ENCODE measurements at regions not wholly inside any gene's neighbourhood (a gene's known extent, or its start where the extent isn't known, plus 50 kb on each side); places are given as distances from the start of the nearest gene placed in this dataset.
"Not testable (repeated sequence)": the region's sequence is repeated elsewhere in the genome, so short reads cannot be mapped to it uniquely, and the experiment has no call there.

DNA sequence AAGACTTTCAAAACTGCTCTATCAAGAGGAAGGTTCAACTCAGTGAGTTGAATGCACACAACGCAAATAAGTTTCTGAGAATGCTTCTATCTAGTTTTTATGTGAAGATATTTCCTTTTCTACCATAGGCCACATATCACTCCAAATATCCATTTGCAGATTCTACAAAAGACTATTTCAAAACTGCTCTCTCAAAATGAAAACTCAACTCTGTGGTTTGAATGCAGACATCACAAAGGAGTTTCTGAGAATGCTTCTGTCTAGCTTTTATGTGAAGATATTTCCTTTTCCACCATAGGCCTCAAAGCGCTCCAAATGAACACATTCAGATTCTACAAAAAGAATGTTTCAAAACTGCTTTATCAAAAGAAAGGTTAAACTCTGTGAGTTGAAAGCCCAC is 1093.1 kb upstream of the DEFB115 start:
- DNase-seq: not testable (repeated sequence)

DNA sequence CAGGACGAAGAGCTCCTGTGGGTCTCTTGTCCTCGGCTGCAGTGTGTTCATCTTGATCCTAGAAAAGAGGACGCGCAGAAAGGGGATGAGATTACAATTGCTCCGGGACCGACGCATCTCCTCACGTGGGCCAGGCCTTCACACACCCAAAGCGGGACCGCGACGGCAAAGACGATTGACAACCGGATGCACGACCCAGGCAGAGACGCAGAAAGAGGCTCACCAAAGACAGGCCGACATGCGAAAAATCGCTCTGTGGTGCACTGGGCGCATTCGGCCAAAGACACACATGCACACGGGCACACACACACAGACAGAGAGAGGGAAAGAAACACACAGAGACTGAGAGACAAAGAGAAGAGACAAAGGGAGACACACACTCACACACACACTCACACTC is 1089.9 kb upstream of the DEFB115 start:
- no peak for DNase-seq

DNA sequence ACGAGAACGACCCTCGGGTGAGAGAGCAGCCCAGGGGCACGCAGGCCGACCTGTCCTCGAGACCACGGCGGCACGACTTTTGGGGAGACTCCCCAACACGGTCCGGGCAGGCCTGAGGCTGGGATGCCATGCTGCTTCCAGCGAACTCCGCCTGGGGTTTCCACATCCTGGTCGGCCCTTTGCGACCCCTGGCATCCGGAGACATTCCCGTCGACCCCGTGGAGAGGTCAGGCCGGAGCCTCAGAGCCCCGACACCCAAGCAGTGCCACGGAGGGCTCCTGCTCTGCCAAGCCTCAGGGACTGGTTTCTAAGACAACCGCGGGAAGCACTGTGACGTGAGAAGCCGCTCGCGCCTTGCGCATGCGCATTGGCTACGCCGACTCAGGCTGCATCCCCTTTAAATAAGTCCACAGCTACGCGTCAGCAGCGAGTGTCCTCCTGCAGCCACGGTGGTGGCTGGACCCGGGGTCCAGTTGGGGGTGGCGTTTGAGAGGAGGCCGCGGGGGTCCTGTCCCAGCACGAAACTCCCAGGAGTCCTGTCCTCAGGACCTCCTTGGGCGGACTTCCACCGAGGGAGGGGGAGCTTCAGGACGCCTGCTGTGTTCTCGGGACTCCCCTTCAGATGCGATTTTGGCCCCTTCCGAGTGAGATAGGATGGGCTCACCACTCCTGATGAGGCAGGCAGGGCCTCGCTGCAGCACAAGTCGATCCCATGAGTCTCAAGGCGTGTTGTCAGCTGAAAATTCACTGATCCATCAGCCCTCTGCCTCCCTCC is 1089.3 kb upstream of the DEFB115 start:
- no peak for DNase-seq

DNA sequence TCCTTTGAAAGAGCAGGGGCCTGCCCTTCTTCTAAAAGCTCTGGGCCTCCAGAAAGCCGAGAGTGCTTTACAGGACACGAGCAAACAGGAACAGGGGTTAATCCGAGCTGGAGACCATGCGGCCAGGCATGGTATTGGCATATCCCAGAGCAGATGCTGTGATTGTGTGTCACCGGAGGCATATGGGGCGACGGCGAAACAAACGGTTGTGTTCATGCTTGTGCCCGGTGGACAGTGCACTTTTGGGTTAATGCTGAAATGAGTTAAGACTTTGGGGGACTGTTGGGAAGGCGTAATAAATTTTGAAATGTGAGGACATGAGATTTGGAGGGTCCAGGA is 1088.7 kb upstream of the DEFB115 start:
- DNase-seq: no peak

DNA sequence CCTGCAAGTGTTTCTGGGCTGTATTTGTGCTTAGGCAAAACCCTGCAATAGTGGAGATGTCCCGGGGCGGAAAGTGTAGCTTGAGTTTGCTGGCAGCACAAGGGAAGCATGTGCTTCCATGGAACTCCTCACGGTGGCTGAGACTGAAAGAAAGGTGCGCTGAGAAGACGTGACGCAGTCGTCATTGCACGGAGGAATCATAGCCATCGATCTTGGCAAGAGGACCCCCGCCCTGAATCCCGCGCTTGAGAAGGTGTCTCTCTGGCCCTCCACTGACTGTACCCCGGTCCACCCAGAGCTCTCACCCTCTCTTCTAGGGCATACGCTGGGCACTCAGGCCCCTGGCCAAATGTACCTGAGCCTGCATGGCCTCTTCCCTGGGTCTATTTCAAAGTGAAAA is 1081.8 kb upstream of the DEFB115 start:
- DNase-seq: no peak

DNA sequence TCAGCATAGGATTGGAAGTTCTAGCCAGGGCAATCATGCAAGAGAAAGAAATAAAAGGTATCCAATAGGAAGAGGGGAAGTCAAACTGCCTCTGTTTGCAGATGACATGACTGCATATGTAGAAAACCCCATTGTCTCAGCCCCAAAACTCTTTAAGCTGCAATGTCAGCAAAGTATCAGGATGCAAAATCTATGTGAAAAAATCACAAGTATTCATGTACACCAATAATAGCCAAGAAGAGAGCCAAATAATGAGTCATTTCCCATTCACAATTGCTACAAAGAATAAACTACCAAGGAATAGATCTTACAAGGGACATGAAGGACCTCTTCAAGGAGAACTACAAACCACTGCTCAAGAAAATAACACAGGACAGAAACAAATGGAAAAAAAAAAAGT is 1074.3 kb upstream of the DEFB115 start:
- not testable (repeated sequence) for DNase-seq

DNA sequence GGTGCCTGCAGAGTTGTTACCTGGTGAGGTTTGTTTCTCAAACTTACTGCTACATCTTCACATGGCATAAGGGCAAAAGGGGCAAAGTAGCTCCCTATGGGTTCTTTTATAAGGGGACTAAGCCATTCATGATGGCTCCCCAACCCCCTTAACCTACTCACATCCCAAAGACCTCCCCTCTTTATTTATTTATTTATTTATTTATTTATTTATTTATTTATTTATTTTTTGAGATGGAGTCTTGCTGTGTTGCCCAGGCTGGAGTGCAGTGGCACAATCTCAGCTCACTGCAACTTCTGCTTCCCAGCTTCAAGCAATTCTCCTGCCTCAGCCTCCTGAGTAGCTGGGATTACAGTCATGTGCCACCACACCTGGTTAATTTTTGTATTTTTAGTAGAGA is 1065.7 kb upstream of the DEFB115 start:
- not testable (repeated sequence) for DNase-seq

DNA sequence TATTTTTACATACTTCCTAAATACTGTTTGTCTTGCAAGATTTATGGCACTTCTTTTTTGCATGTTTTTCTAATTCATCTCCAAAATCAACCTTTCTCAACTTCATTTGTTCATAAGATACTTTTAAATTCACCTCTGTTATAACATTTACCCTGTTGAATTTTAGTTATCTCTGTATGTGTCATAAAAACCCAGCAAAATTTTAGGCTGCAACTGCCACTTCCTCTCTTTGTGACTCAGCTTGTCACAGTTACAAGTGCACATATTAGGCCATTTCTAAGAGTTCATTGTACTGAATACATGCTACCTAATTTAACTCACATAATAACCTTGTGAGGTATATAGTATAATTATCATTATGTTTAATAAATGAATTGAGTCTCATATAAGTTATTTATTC is 1023.0 kb upstream of the DEFB115 start:
- DNase-seq: not testable (repeated sequence)

DNA sequence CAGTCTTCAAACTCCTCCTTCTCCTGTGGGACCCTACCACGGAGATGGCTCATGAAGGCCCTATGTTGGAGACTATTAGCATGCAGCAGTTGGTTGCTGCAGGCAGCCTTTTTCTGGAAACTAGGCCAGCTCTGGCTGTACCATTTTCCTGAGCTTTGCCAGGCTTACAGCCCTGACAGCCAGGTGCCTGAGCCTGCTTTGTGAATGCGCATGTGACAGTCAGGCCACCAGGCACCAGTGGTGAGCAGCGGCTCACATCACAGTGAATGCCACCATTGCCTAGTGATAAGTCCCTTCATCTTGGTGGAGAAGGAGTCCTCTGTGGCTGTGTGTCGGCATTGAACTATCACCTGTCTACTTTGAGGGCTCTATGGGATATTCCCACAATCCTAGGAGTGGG is 982.4 kb upstream of the DEFB115 start:
- DNase-seq: not testable (repeated sequence)

DNA sequence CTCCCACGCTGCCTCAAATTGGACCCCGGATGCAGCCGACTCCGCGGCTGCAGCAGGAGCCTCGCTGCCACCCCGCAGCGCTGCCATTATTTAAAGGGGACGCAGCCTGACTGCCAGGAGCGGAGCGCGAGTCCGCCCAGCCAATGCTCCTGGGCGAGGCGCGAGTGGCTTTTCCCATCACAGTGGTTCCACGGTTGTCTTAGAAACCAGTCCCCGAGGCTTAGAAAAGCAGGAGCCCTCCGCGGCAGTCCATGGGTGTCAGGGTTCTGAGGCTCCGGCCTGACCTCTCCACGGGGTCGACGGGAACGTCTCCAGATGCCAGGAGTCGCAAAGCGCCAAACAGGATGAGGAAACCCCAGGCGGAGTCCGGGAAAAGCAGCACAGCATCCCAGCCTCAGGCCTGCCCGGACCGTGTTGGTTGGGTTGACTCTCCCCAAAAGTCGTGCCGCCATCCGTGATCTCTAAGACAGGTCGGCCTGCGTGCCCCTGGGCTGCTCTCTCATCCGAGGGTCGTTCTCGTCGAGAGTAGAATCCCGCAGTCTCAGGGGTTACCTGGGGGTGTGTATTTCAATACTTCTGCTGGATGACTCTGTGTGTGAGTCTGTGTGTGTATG is 975.8 kb upstream of the DEFB115 start:
- no peak for DNase-seq

DNA sequence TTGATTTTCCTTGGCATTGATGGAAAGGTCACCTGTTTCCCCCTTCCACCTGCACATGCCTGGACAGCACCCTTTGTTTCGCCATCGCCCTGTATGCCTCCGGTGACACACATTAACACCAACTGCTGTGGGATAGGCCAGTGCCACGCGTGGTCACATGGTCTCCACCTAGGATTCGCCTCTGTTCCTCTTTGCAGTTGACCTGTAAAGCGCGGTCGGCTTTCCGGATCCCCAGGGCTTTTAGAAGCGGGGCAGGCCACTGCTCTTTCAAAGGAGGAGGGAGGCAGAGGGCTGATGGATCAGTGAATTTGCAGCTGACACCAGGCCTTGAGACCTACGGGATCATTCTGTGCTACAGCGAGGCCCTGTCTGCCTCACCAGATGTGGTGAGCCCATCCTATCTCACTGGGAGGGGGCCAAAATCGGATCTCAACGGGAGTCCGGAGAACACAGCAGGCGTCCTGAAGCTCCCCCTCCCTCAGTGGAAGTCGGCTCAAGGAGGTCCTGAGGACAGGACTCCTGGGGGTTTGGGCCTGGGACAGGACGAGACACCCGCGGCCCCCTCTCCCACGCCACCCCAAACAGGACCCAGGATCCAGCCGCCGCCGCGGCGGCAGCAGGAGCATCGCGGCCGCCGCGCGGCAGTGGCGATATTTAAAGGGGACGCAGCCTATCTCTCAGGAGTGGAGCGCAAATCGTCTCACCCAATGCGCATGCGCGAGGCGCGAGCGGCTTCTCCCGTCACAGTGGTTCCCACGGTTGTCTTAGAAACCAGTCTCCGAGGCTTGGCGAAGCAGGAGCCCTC is 973.8 kb upstream of the DEFB115 start:
- not testable (repeated sequence) for DNase-seq

DNA sequence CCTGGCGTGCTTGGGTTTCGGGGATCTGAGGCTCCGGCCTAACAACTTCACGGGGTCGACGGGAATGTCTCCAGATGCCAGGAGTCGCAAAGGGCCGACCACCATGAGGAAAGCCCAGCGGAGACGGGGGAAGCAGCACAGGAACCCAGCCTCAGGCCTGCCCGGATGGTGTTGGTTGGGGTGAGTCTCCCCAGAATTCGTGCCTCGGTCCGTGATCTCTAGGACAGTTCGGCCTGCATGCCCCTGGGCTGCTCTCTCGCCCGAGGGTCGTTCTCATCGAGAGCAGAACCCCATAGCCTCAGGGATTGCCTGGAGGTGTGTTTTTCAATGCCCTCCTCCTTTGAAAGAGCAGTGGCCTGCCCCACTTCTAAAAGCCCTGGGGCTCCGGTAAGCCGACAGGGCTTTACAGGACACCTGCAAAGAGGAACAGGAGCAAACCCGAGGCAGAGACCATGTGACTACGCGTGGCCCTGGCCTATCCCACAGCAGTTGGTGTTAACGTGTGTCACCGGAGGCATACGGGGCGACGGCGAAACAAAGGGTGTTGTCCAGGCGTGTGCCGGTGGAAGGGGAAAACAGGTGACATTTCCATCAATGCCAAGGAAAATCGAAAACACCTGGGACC is 973.1 kb upstream of the DEFB115 start:
- DNase-seq: no peak

DNA sequence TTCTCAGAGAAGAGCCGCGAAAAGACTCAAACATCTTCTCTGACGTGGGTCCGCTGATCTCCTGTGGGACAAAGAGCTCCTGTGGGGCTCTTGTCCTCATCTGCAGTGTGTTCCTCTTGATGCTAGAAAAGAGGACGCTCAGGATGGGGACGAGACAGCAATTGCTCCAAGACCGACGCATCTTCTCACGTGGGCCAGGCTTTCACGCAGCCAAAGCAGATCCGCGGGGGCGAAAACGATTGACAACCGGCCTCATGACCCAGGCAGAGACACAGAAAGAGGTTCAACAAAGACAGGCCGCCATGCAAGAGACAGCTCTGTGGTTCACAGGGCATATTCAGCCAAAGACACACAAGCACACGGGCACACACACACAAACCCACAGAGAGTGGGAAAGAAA is 971.8 kb upstream of the DEFB115 start:
- DNase-seq: no peak

DNA sequence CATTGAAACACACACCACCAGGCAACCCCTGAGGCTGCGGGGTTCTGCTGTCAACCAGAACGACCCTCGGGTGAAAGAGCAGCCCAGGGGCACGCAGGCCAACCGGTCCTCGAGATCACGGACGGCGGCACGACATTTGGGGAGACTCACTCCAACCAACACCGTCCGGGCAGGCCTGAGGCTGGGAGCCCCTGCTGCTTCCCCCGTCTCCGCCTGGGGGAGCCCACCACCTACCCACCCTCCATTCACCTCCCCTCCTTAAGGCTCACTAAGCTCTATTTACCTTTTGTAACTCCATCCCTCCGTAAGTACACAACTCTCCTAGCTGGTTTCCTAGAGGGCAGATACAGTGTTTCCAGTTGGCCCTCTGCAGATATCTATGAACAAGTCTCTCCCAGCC is 971.3 kb upstream of the DEFB115 start:
- DNase-seq: no peak

DNA sequence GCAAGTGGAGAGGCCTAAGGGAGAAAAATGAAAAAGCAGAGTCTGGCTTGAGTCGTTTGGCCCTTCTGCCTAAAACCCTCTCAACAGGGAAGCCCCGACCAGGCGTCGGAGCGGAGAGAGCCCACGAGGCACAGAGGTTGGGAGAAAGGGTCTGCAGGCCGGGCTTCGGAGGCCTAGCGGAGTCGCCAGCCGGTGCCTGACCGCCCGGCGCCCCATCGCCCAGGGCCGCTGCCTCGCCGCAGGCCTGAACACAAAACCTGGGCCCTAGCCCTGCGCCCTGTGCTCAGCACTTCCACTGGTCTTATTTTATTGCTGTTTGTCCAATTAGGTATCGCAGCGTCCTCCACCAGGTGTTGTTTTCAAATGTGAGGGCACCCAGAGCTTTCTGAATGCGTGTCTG is 970.0 kb upstream of the DEFB115 start:
- DNase-seq: not testable (repeated sequence)

DNA sequence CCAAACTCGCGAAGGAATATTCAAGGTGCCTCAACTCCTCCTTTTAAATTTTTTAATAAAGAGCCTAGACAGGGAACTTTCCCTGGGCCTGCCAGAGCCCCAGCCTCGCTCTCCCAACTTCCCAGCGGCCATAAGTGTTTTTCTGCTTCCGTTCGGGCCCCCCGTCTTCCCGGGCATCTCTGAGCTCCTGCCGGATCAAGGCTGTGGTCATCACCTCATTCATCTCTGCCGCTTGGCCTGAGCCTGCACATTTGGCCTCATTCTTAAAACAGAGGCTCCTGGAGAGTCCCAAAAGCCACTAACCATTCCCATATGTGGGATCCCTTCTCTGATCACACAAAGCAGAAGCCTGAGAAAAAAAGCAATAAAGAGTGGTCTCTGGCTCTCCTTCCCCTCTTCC is 969.1 kb upstream of the DEFB115 start:
- no peak for DNase-seq

DNA sequence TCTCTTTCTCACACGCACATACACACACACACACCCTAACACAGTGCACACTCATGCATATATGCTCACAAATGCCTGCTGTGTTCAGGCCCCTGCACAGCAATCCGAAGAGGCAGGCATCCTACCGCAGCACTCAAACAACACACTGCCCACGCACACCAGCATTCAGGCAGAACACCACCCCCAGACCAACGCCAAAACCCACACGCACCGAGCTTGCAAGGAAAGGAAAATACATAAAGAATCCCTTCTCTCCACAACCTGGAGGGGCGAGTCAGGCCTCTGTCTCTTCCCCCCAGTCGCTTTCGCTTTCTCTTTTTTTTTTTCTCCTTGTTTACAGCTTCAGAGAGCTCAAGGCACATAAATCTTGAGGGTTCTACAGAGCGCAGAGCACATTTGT is 968.4 kb upstream of the DEFB115 start:
- not testable (repeated sequence) for DNase-seq

DNA sequence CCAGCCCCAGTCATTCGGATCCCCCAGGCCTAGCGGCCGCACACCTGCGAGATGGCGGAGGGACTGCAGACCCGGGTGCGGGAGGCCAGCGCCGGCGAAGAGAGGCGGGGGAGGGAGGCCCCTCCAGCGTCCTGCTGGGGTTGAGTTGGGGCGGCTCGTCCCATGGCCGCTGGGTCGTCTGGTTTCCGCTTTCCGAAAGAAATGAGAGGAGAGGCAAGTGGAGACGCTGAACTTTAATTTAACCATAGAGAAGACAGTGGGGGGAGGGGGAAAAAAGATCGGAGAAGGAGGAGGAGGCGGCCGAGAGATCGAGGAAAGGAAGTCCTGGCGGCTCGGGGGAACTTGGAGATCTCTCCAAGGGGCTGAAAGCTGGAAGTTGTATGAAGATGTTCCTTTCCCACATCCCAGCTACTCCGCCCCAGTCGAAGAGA is 967.7 kb upstream of the DEFB115 start:
- not testable (repeated sequence) for DNase-seq

DNA sequence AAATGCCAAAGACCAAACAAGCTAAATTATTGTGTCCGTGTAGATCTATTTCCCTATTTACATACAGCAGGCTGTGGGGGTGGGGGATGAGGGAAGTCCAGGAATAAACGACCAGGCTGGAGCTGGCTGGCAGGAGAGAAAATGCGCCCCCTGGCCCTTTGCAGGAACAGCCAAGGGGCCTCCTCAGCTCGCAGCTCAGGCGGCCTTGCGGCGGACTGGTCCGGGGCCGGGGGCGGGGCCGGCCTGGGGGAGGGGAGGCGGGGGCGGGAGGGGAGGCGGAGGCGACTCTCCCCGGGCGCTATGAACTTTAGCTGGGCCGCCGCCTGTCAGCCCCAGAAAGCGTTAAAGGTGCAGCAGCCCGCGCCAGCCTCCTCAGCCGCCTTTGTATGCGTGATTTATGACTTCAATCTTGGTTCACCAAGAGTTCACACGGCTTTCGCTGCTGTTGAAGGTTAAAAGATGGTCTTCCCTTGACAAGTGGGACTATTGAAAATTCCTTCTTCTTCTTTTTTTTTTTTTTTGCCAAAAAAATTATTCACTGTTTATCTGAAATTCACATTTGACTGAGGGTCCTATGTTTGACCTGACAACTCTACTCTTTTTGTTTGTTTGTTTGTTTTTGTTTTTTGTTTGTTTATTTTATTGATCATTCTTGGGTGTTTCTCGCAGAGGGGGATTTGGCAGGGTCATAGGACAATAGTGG is 967.0 kb upstream of the DEFB115 start:
- peak; percentile 56 for DNase-seq

DNA sequence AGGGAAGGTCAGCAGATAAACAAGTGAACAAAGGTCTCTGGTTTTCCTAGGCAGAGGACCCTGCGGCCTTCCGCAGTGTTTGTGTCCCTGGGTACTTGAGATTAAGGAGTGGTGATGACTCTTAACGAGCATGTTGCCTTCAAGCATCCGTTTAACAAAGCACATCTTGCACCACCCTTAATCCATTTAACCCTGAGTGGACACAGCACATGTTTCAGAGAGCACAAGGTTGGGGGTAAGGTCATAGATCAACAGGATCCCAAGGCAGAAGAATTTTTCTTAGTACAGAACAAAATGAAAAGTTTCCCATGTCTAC is 966.4 kb upstream of the DEFB115 start:
- not testable (repeated sequence) for DNase-seq

DNA sequence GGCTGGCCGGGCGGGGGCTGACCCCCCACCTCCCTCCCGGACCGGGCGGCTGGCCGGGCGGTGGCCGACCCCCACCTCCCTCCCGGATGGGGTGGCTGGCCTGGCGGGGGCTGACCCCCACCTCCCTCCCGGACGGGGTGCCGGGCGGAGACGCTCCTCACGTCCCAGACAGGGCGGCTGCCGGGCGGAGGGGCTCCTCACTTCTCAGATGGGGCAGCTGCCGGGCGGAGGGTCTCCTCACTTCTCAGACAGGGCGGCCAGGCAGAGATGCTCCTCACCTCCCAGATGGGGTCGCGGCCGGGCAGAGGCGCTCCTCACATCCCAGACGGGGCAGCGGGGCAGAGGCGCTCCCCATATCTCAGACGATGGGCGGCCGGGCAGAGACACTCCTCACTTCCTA is 965.8 kb upstream of the DEFB115 start:
- not testable (repeated sequence) for DNase-seq

DNA sequence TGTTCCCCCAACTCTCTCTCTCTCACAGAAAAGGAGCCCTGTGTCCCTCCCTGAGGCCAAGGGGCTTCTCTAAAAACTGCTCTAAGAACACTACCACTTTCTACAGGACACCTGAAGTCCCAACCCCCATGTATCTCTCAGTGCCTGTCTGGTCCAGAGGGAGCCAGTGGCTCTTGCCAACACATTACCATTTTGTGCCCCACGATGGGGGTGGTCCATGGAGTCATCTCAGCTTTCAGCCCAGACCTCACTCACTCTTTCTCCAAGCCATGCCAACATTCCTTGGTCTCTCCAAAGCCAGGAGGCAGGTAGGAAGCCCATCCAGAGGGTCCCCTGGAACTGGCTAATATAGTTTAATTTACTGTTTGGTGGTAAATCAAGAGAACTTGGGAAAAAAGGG is 962.1 kb upstream of the DEFB115 start:
- not testable (repeated sequence) for DNase-seq

DNA sequence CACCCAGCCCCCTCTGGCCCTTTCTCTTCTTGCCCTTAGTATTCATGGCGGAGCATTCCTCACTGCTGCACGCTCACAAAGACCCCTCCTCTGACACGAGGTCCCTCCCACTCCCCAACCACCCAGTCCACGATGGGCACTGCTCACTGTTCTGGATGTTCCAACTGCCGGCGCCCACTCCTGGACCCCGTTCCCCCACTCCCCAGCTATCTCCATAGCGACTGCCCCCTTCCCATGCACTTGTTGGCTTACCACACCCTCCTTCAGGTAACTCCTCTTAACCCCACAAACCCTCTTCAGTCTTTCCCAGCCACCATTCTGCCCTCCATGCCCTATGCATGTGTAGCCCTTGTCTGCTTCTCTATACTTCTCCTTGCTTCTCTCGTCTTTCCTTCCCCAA is 961.5 kb upstream of the DEFB115 start:
- not testable (repeated sequence) for DNase-seq

Measured in right forelimb (tissue), 1 donor.